Activated naive CD4-positive, alpha-beta T cell treated with anti-CD3 and anti-CD28 coated beads, Interleukin-2, amount 50 U/mL, for 72 hours (primary cell): ENCODE measurements at regions not wholly inside any gene's neighbourhood (a gene's known extent, or its start where the extent isn't known, plus 50 kb on each side); places are given as distances from the start of the nearest gene placed in this dataset.
"Not testable (repeated sequence)": the region's sequence is repeated elsewhere in the genome, so short reads cannot be mapped to it uniquely, and the experiment has no call there.

Source experiments
- ATAC-seq, 2 donors: fragments of 150-1000 bp; cut with Tn5 transposase; 2 replicates each; pipeline ENCODE4 v1.10.0; 2021; ENCODE audit warnings: mild to moderate bottlenecking in 2 of 2, moderate library complexity in 2 of 2
- DNase-seq, 2 donors: peaks; one replicate each; pipeline ENCODE4 v3.0.0; 2021 to 2022; ENCODE audit warnings: low spot score in 2 of 2
- H3K27ac Mint-ChIP-seq, 2 donors: one replicate each; pipeline ENCODE4 v1.8.0; 2022; ENCODE audit warnings: mild to moderate bottlenecking in 2 of 2, mixed read lengths in 2 of 2
- H3K36me3 Mint-ChIP-seq, 2 donors: one replicate each; pipeline ENCODE4 v1.8.0; 2022; ENCODE audit warnings: mixed read lengths in 2 of 2
- H3K9me3 Mint-ChIP-seq, 2 donors: one replicate each; pipeline ENCODE4 v1.8.0; 2022; ENCODE audit warnings: mixed read lengths in 2 of 2

DNA sequence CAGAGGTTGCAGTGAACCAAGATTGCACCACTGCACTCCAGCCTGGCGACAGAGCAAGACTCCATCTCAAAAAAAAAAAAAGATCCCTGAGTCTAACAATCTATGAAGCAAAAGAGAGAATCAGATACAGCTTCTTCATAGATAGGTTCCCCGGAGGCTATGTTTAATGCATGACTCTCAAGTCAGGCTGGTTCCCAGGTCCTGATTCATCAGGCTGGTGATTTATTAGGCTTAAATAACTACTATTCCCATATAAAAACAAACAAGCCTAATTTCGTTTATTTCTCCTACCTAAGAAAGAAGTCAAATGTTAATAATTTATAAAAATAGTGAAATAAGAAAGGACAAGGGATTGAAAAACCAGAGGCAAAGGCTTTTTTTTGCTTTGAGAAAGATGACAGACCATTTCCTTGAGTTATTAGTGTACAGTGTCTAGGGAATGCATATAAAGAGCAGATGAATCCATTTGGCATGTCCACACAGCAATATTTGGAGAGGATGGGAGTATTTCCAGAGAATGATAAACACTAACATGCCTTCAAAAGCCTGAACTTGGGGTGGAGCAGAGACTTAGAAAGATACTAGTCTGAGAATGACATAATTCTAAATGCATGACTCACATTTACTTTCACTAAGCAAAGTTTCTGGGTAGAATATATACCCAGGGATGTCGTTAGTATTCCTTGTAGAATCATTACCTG lies 115.3 kb downstream of the NREP start:
- ATAC-seq (no peak), DNase-seq (no peak)
- no peak overlapping the region for H3K27ac Mint-ChIP-seq
- H3K9me3 Mint-ChIP-seq: peaks cover 17 to 21% of the 10 kb centered on the region in 2 donors
- H3K36me3 Mint-ChIP-seq: peaks cover 9 to 12% of the 10 kb centered on the region in 2 donors

DNA sequence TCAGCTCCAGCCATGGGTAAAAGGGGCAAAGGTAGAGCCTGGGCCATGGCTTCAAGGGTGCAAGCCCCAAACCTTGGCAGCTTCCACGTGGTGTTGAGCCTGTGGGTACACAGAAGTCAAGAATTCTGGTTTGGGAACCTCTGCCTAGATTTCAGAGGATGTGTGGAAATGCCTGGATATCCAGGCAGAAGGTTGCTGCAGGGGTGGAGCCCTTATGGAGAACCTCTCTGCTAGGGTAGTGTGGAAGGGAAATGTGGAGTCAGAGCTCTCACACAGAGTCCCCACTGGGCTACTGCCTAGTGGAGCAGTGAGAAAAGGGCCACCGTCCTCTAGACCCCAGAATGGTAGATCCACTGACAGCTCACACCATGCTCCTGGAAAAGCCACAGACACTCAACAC lies 117.1 kb downstream of the NREP start:
- Mint-ChIP-seq H3K9me3 (peaks cover 17 to 21% of the 10 kb centered on the region in 2 donors), H3K36me3 (peaks cover 9 to 12% of the 10 kb centered on the region in 2 donors), H3K27ac (no peak overlapping the region)
- no peak for DNase-seq
- ATAC-seq: no peak

DNA sequence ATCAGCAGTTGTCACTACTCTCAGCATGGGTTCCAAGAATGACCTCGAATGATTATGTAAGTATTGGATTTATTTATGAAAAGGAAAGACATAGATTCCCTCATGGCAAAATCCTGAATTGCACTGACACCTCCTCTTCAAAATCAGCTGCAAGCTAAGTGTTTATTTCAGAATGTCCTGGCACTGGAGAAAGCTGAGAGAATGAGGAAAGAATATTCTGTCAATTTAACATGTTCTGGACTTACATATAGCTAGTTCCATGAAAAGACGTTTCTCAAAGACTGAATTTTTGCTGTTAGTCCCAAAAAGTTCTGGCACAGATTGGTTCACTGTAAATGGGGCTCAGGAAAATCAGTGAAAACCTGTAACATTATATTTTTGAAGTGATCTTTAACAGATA lies 120.3 kb downstream of the NREP start:
- ATAC-seq: no peak
- Mint-ChIP-seq H3K9me3 (peaks cover 17 to 21% of the 10 kb centered on the region in 2 donors), H3K27ac (no peak overlapping the region)

DNA sequence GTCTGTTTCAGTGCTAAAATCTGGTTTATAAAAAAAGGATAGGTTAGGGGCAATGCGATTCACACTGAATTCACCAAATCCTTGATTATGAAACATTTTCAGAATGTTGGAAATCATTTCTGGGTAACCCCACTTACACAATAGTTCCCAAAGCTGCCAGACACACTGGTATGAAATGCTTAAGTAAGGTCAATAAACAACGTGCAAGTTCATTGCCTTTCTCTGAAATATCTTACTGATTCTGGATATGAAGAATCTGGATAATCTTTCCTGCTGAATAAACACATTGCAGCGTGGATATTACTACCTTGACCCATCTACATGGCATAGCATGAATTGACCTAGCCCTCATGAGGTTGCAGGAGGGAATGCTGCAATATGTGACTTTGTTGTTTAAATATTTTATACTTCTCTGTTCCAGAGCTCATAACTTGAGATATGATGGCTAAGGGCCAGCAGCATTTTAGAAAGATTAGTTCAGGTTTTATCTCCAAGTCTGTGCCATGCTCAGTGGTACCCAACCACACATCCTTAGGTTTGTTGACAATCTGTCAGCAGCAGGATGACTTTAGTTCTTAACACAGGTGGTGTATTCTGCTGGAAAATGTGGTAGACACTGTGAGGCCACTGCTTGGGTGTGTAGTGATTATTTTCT lies 121.0 kb downstream of the NREP start:
- ATAC-seq (no peak), DNase-seq (no peak)
- Mint-ChIP-seq H3K9me3 (peaks cover 17 to 21% of the 10 kb centered on the region in 2 donors), H3K36me3 (peaks cover 9 to 12% of the 10 kb centered on the region in 2 donors), H3K27ac (no peak overlapping the region)

More for the DNA sequence above, 120.3 kb downstream of the NREP start:
- peaks cover 9 to 12% of the 10 kb centered on the region in 2 donors for H3K36me3 Mint-ChIP-seq
- no peak for DNase-seq

DNA sequence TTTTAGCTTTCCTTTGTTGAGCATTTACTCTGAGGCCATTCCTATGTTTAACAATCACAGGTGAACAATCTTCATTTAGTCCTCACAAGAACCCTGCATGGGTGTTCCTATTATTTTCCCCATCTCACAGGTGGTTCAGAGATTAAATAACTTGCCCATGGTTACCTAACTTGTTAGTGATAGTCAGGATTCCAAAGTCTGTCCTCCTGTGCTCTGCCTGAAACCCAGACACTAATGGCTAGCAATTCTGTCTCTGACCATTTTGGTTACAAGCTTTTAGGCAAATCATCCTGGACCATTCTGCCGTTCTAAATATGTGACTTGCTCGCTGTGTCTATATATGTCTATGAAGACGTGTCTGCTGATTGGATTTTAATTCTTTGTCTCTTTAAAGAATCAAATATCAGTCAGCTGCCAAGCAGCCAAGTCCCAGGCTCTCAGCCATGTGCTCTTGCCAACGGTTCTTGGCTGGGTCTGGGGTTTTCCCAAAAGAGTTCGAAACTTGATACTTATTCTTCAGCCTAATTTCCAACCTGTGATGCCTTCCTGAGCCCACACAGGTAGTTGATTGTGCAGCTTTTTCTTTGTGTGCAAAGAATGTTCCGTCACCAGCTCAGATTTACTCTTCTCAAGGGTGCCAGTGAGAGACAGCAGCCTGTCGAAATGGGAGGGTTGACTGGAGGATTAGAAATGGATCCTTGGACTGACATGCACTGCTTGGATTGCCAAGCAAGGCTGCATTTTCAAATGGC lies 121.7 kb downstream of the NREP start:
- no peak overlapping the region for H3K27ac Mint-ChIP-seq
- DNase-seq (no peak), ATAC-seq (no peak)
- peaks cover 14 to 17% of the 10 kb centered on the region in 2 donors for H3K9me3 Mint-ChIP-seq
- peaks cover 9 to 12% of the 10 kb centered on the region in 2 donors for H3K36me3 Mint-ChIP-seq

DNA sequence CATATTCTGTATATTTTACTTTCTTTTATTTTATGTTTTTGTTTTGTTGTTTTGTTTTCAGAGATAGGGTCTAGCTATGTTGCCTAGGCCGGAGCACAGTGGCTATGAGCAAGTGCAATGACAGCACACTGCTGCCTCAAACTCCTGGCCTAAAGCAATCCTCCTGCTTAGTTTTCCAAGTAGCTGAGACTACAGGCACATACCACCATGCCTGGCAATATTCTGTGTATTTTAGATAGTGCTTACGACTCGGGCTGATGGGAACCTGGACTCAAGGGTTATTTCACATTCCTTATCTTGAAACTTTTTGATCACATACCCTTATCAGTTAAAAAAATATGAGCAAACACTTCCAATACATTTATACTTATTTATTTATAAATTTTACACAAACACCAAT lies 119.0 kb upstream of the STARD4 start:
- no peak for ATAC-seq
- H3K9me3 Mint-ChIP-seq: peaks cover 3 to 8% of the 10 kb centered on the region in 2 donors
- H3K36me3 Mint-ChIP-seq: peaks cover 10 to 14% of the 10 kb centered on the region in 2 donors
- no peak for DNase-seq
- H3K27ac Mint-ChIP-seq: no peak overlapping the region

DNA sequence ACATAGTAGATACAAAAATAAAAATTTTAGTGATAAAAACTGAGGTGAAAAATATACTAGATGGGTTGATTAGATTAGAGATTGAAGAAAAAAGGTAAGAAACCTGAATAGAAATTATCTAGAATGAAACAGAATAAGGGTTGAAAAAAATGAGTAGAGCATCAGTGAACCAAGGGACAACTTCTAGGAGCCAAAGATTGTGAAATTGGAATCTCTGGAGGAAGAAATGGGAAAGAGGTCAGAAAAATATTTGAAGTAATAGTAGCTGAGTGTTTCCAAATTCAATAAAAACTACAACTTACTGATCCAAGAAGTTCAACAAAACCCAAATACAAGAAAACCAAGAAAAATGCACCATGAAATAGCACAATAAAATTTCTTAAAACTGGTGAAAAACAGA lies 116.6 kb upstream of the STARD4 start:
- Mint-ChIP-seq H3K9me3 (peaks cover 7 to 12% of the 10 kb centered on the region in 2 donors), H3K36me3 (peaks cover 19 to 21% of the 10 kb centered on the region in 2 donors), H3K27ac (no peak overlapping the region)
- ATAC-seq (no peak), DNase-seq (no peak)

DNA sequence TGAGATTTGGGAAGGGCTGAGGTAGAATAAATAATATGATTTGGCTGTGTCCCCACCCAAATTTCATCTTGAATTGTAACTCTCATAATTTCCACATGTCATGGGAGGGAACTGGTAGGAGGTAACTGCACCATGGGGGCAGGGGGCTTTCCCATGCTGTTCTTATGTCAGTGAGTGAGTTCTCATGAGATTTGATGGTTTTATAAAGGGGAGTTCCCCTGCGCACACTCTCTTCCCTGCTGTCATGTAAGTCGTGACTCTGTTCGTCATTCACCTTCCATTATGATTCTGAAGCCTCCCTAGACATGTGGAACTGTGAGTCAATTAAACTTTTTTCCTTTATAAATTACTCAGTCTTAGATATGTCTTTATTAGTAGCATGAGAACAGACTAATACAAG lies 115.5 kb upstream of the STARD4 start:
- DNase-seq: no peak
- peaks cover 19 to 21% of the 10 kb centered on the region in 2 donors for H3K36me3 Mint-ChIP-seq
- ATAC-seq: peak; percentile 90 to 94
- H3K27ac Mint-ChIP-seq: peak overlapping the region; percentile 25 to 73
- H3K9me3 Mint-ChIP-seq: peaks cover 7 to 12% of the 10 kb centered on the region in 2 donors

DNA sequence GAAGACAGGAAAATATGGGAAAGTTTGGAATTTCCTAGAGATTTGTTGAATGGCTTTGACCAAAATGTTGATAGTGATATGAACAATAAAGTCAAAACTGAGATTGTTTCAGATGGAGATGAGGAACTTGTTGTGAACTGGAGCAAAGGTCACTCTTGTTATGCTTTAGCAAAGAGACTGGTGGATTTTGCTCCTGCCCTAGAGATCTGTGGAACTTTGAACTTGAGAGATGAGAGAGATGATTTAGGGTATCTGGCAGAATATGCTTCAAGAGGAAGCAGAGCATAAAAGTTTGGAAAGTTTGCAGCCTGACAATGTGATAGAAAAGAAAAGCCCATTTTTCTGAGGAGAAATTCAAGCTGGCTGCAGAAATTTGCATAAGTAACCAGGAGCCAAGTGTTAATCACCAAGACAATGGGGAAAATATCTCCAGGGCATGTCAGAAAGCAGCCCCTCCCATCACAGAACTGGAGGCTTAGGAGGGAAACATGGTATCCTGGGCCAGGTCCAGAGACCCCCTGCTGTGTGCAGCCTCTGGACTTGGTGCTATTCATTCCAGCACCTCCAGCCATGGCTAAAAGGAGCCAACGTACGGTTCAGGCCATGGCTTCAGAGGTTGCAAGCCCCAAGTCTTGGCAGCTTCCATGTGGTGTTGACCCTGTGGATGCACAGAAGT lies 114.3 kb upstream of the STARD4 start:
- peaks cover 7 to 12% of the 10 kb centered on the region in 2 donors for H3K9me3 Mint-ChIP-seq
- peaks cover 19 to 21% of the 10 kb centered on the region in 2 donors for H3K36me3 Mint-ChIP-seq
- ATAC-seq (no peak), DNase-seq (no peak)
- H3K27ac Mint-ChIP-seq: no peak overlapping the region

DNA sequence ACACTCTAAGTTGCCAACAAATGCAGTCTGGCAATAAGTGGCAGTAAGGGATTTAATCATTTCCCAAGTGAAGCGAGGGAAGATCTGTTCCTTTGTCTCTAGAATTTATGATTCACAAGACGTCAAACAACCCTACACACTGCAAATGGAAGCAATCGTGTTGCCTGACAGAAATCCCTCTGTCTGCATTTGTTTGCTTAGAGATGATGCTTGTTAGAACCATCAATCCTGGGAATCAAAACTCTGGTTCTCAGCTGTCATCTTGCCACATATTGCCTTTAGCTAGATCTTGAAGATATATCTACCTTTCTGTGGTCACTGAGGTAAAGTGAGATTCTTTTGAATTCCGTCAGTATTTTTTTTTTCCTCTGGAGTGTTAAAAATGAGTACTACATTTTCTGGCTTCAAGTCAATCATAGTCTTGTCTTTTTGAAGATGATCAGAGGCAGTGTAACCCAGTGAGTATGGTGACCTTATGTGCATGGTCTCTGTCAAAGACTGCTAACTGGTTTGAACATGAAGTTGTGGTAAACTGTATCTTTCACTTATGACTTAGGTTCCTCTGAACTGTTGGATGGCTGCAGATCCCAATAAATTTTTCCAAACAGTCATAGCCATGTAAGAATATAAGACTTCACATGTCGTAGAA lies 106.4 kb upstream of the STARD4 start:
- Mint-ChIP-seq H3K27ac (no peak overlapping the region), H3K36me3 (no peaks in the 10 kb centered on the region)
- peak; percentile 56 to 80 for ATAC-seq

DNA sequence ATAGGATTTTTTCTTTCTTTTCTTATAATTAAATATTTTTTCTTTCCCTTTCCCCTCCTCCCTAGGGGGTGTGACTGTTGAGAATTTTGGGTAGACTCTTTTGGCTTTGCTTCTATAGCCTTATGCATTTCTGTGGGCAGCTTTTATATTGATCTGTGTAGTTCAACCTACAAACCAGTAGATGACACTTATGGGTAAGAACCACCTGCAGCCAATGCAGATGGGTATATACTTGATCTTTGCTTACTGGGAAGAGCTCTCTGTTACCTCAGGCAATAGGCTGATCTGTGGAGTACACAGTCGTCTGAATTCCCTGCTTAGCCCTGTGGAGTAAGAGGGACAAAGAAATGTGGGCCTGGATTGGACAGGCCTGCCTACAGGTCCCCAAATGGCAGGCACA lies 102.7 kb upstream of the STARD4 start:
- no peak for ATAC-seq

More for the DNA sequence above, 106.4 kb upstream of the STARD4 start:
- no peak for DNase-seq
- H3K9me3 Mint-ChIP-seq: peaks cover 0 to 4% of the 10 kb centered on the region in 2 donors

DNA sequence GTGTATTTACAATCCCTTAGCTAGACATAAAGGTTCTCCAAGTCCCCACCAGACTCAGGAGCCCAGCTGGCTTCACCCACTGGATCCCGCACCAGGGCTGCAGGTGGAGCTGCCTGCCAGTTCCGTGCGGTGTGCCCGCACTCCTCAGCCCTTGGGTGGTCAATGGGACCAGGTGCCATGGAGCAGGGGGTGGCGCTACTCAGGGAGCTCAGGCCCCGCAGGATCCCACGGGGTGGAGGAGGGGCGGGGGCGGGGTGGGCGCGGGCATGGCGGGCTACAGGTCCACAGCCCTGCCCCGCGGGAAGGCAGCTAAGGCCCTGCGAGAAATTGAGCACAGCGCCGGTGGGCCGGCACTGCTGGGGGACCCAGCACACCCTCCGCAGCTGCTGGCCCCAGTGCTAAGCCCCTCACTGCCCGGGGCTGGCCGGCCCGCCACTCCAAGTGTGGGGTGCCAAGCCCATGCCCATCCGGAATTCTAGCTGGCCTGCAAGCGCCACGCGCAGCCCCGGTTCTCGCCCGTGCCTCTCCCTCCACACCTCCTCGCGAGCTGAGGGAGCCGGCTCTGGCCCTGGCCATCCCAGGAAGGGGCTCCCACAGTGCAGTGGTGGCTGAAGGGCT lies 99.8 kb upstream of the STARD4 start:
- not testable (repeated sequence) for ATAC-seq, DNase-seq

More for the DNA sequence above, 102.7 kb upstream of the STARD4 start:
- DNase-seq: no peak
- Mint-ChIP-seq H3K36me3 (peaks cover 0 to 8% of the 10 kb centered on the region in 2 donors), H3K9me3 (peaks cover 5 to 10% of the 10 kb centered on the region in 2 donors), H3K27ac (no peak overlapping the region)

DNA sequence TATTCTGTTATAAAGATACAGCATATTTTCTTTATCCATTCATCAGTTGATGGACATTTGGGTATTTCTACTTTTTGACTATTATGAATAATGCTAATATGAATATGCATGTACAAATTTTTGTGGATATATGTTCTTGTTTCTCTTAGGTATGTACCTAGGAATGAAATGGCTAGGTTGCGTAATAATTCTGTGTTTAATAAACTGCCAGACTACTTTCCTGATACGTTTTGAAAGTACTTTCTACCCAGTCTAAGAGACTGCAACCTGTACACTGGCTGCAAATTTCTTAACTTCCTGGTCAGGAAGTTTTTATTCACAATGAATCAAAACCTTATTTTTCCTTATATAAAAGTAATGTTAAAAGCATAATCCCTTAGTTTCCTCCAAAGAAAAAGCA lies 93.9 kb upstream of the STARD4 start:
- ATAC-seq (no peak), DNase-seq (no peak)
- Mint-ChIP-seq H3K36me3 (peaks cover 0 to 6% of the 10 kb centered on the region in 2 donors), H3K27ac (no peak overlapping the region), H3K9me3 (peaks cover 0 to 6% of the 10 kb centered on the region in 2 donors)

More for the DNA sequence above, 99.8 kb upstream of the STARD4 start:
- not testable (repeated sequence) for H3K27ac Mint-ChIP-seq, H3K9me3 Mint-ChIP-seq, H3K36me3 Mint-ChIP-seq

DNA sequence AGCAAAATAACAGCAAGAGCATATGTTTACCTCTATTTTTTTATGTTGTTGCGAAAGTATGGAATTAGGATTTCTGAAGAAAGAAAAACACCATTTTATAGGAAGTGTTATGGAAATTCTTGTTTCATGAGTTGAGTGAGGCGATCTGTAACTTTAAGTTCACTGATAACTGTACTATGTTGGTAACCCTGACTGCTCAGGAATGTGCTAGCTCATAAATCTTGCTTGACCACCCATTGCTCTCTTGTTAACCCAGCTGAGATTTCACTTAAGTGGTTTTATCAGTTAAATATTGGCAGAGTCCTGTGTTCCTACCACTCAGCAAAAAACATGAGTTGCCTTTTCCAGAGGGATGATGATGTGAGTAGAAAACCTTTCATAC lies 91.1 kb upstream of the STARD4 start:
- H3K9me3 Mint-ChIP-seq: no peaks in the 10 kb centered on the region
- DNase-seq (no peak), ATAC-seq (no peak)
- H3K27ac Mint-ChIP-seq: no peak overlapping the region
- no peaks in the 10 kb centered on the region for H3K36me3 Mint-ChIP-seq

DNA sequence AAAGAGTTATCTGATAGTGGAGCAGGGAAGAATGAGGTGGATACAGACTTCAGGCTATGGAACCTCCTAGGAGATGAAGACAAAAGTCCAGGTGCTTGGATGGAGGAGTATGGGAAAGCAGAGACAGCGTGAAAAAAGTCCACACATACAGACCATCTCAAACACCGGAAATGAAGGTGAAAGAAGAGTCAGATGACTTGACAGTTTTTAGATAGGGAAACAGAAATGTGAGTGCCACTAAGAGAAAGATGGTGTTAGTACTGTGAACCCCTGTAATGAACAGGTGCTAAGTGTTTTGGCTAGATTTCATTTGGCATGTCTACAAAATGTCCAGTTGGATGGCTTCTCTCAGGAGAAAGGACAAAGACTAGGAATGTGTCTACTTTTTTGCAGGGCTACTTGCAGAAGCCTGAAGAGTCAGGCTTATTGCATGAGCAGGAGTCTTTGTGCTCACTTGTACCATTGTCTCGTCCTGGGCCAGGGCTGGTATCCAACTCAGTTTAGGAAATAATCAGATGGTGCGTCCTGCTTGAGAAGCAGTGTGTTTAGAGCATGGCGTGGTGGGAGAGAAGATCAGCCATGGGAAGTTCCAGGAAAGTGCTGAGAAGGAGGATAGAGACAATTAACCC lies 90.6 kb upstream of the STARD4 start:
- ATAC-seq: no peak
- DNase-seq: no peak
- Mint-ChIP-seq H3K9me3 (no peaks in the 10 kb centered on the region), H3K36me3 (no peaks in the 10 kb centered on the region), H3K27ac (no peak overlapping the region)
